NCI-H2029 (cell line): ENCODE measurements at regions not wholly inside any gene's neighbourhood (a gene's known extent, or its start where the extent isn't known, plus 50 kb on each side); places are given as distances from the start of the nearest gene placed in this dataset.

Experiments used
- DNase-seq: peaks from one replicate; lab custom pipeline; 2025; lab: John Stamatoyannopoulos, UW

GRCh38 chr22:49193348-49193747 is 634.3 kb downstream of the BRD1 start:
- DNase-seq: no peak

- no peak for DNase-seq
Observed at GRCh38 chr22:49192857-49193250, 634.8 kb downstream of the BRD1 start.

GRCh38 chr22:49192180-49192856 is 635.4 kb downstream of the BRD1 start:
- no peak for DNase-seq

DNA sequence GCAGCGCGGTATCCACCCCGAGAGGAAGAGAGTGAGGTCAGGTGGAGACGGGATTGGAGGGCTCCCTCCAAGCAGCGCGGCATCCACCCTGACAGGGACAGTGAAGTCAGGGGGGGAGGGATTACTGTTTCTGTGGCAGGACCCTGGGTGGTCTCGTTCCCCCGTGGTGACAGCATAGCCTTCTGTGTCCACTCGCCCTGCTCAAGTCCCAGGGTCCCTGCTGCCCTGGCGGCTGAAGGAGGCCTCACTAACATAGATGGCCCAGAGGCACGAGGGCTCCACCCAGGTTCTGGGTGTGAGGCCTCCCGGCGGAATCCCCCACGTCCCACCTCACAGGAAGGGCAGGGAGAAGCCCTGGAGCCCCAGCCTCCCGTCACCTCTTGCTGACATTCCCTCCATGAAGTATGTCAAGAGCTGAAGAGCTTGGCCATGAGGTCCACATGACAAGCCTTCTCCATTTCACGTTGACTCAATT is 636.1 kb downstream of the BRD1 start:
- DNase-seq: no peak

- no peak for DNase-seq
Observed at GRCh38 chr22:49190816-49191505, 636.7 kb downstream of the BRD1 start.

GRCh38 chr22:49189871-49190270 is 637.8 kb downstream of the BRD1 start:
- no peak for DNase-seq

DNA sequence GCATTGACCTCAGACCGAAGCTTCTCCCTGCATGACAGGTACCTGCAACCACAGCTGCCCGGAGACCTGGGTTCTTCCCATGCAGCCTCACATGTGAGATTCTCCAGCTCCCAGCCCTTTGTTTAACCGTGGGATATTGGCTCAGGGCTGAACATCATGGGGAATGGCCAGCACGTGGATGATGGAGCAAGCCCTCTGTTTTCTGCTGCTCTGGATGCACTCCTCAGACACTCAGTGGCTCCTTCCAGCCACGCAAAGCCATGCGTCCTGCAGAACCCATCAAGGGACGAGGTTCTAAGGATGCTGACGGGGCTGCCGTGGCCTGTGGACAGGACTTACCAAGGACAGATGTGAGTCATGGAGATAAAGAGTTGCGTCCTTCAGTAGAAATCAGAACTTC is 639.1 kb downstream of the BRD1 start:
- no peak for DNase-seq

DNA sequence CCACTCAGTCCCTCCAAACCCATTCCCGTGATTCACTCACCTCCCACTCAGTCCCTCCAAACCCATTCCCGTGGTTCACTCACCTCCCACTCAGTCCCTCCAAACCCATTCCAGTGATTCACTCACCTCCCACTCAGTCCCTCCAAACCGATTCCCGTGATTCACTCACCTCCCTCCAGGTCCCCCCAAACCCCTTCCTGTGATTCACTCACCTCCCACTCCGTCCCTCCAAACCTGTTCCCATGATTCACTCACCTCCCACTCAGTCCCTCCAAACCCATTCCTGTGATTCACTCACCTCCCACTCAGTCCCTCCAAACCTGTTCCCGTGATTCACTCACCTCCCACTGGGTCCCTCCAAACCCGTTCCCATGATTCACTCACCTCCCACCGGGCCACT is 639.6 kb downstream of the BRD1 start:
- no peak for DNase-seq

DNA sequence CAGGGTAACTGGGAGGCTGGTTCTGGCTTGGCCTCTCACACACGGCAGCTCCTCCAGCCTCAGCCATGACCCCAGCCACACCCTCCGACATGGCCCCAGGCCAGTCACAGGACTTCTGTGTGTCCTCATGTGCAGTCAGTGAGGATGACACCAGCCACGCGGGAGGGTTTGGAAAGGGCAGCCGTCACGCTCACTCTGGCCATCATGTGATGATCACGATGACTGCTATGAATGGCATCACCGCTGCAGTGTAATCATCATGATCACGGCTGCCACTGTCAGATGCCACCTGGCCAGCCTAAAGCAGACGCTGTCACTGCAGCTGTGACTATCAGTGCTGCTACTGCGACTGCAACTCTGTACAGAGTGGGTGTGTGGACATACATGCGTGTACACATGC is 640.9 kb downstream of the BRD1 start:
- no peak for DNase-seq

- no peak for DNase-seq
Observed at GRCh38 chr22:49186293-49186692, 641.4 kb downstream of the BRD1 start.

GRCh38 chr22:49185312-49185969 is 642.2 kb downstream of the BRD1 start:
- no peak for DNase-seq

DNA sequence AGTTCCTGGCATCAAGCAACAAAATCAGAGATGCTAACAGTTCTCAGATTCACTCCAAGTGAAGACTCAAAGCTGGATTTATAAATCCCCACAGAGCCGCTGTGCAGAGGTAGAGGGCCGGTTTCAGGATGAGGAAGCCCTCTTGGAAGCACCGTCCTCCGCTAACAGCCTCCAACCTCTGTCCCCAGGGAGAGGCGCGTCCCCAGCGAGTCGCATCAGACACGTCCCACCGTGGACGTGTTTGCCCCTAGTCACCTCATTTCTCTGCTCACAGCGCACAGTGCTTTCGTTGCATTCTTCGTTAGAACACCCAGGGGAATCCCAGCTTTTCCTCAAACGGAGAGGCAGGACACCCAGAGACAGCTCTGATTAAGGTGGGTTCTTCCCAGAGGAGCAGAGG is 642.9 kb downstream of the BRD1 start:
- no peak for DNase-seq

DNA sequence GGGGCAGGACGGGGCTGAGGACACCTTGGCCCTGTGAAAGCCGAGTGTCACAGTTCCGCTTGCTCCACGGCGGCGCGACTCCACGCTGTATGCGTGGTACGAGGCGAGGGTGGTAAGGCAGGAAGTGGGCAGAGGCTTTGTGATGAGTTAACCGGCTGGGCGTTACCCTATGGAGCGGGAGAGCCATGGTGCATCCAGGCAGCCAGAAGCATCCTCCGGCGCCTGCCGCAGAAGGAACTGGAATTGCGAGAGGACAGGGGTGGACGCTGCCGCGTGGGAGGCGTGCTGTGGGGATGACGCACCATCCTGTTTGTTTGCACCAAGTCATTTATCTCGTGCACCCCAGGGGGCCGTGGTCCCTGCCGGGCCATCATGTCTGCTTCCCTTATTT is 643.9 kb downstream of the BRD1 start:
- no peak for DNase-seq

- DNase-seq: no peak
Observed at GRCh38 chr22:49183208-49183825, 644.4 kb downstream of the BRD1 start.

DNA sequence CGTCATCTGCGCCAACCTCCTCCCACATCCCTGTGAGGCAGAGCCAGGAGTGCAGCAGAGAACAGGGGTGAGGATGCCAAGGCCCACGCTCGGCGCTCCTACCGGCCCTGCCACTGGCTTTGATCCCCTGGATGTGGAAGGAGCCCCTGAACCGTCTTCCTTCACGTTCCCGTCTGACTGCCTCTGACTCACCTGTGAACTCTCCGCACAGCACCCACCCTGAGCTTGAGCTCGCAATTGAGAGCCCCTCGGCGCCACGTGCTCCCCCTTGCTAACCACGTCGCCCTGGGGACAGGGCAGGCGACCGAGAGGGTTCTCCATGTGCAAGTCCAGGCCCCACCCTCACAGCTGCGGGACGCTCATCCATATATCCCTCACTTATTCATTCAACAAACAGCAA is 645.3 kb downstream of the BRD1 start:
- no peak for DNase-seq

GRCh38 chr22:49181942-49182341 is 645.7 kb downstream of the BRD1 start:
- DNase-seq: no peak

DNA sequence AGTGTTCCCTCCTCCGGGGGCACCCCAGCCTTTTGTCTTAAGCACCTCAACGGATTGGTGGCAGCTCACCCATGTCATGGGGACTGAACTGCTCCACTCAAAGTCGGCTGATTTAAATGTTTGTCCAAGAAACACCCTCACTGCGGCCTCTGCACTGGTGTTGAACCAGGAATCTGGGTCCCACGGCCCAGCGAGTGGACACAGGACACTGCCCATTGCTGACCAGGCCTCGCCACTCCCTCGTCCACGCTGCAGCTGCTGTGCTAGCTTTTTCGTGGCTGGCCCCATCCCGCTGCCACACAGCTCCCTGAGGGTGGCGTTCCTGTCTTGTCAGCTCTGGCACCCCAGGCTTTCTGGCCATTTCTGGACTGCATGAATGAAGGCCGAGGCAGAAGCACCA is 646.2 kb downstream of the BRD1 start:
- no peak for DNase-seq

GRCh38 chr22:49180683-49181024 is 647.0 kb downstream of the BRD1 start:
- DNase-seq: no peak

- DNase-seq: no peak
Observed at GRCh38 chr22:49179886-49180682, 647.6 kb downstream of the BRD1 start.

DNA sequence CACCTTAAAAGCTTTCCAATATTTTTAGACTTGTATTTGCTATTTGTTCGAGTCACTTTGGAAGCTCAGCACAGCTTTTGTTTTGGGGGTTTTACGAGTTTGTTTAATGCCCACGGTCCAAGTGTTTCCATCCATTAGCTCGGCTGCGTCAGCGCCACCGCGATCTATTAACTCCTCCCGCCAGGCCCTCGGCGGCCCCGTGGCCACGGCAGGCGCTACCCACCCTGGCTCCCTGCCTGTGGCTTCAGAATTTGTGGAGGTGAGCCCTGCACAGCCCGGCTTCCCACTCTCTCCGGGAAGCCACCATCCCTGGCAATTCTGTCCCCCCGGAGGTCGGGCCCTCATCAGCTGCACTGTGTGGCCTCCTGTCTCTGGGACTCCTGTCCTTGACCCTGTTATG is 648.5 kb downstream of the BRD1 start:
- no peak for DNase-seq

- no peak for DNase-seq
Observed at GRCh38 chr22:49178246-49179005, 649.2 kb downstream of the BRD1 start.
